WTC11 (cell line): ENCODE measurements at regions not wholly inside any gene's neighbourhood (a gene's known extent, or its start where the extent isn't known, plus 50 kb on each side); places are given as distances from the start of the nearest gene placed in this dataset.

Experiments
- ATAC-seq: fragments of 200-7000 bp; cut with Tn5 transposase; 2 replicates; pipeline ENCODE4 v1.10.0; 2021; ENCODE audit warnings: mild to moderate bottlenecking, moderate library complexity
- CTCF ChIA-PET: fragments of 300-600 bp; sonication (Branson Sonifier 250); formaldehyde crosslinking; loops from one replicate; lab custom pipeline; 2021; ENCODE audit warnings: antibody characterized with exemption; lab: Charles Lee
- POLR2A ChIA-PET: fragments of 350-600 bp; sonication (Branson Sonifier 250); formaldehyde crosslinking; loops from one replicate; lab custom pipeline; 2021; ENCODE audit warnings: antibody characterized with exemption; lab: Charles Lee
- DNase-seq: peaks from one replicate; pipeline ENCODE4 v3.0.0; 2021; ENCODE audit warnings: low spot score
- H3K27ac Mint-ChIP-seq: 2 replicates; pipeline ENCODE4 v1.8.0; 2021; ENCODE audit warnings: mixed read lengths
- H3K27me3 Mint-ChIP-seq: 2 replicates; pipeline ENCODE4 v1.8.0; 2021; ENCODE audit warnings: low read depth, mild to moderate bottlenecking, moderate library complexity, mixed read lengths
- H3K36me3 Mint-ChIP-seq: 2 replicates; pipeline ENCODE4 v1.8.0; 2021; ENCODE audit warnings: mixed read lengths
- H3K4me1 Mint-ChIP-seq: 2 replicates; pipeline ENCODE4 v1.8.0; 2022; ENCODE audit warnings: mixed read lengths
- H3K4me3 Mint-ChIP-seq: 2 replicates; pipeline ENCODE4 v1.8.0; 2021; ENCODE audit warnings: mild to moderate bottlenecking, moderate library complexity, mixed read lengths
- H3K9me3 Mint-ChIP-seq: 2 replicates; pipeline ENCODE4 v1.8.0; 2021; ENCODE audit warnings: mixed read lengths
- CREM ChIP-seq: sonication (generic); formaldehyde crosslinking; IDR thresholded peaks from 2 replicates; pipeline ENCODE4 v1.8.1; 2022; ENCODE audit warnings: mild to moderate bottlenecking, missing genetic modification reagents, moderate library complexity
- ETV6 ChIP-seq: sonication (generic); formaldehyde crosslinking; IDR thresholded peaks from 2 replicates; pipeline ENCODE4 v1.8.1; 2022; ENCODE audit warnings: mild to moderate bottlenecking, missing genetic modification reagents
- JUN ChIP-seq: sonication (generic); formaldehyde crosslinking; IDR thresholded peaks from 2 replicates; pipeline ENCODE4 v1.8.0; 2023; ENCODE audit warnings: mild to moderate bottlenecking, missing genetic modification reagents
- NR3C1 ChIP-seq: sonication (generic); formaldehyde crosslinking; conservative IDR thresholded peaks from 2 replicates; pipeline ENCODE4 v1.8.1; 2023; ENCODE audit warnings: low read depth, mild to moderate bottlenecking, missing genetic modification reagents
- SMAD3 ChIP-seq: sonication (generic); formaldehyde crosslinking; IDR thresholded peaks from 2 replicates; pipeline ENCODE4 v1.8.0; 2022; ENCODE audit warnings: missing genetic modification reagents, mild to moderate bottlenecking, borderline replicate concordance
- TEAD1 ChIP-seq: sonication (generic); formaldehyde crosslinking; IDR thresholded peaks from 2 replicates; pipeline ENCODE4 v1.8.0; 2022; ENCODE audit warnings: mild to moderate bottlenecking, missing genetic modification reagents
- TEAD4 ChIP-seq: sonication (generic); formaldehyde crosslinking; IDR thresholded peaks from 2 replicates; pipeline ENCODE4 v1.8.0; 2022; ENCODE audit warnings: mild to moderate bottlenecking, missing genetic modification reagents
- ZBTB21 ChIP-seq: sonication (generic); formaldehyde crosslinking; IDR thresholded peaks from 2 replicates; pipeline ENCODE4 v1.8.1; 2023; ENCODE audit warnings: mild to moderate bottlenecking, missing genetic modification reagents, borderline replicate concordance
- ZNF121 ChIP-seq: sonication (generic); formaldehyde crosslinking; IDR thresholded peaks from 2 replicates; pipeline ENCODE4 v1.8.0; 2023; ENCODE audit warnings: missing genetic modification reagents
- ZNF138 ChIP-seq: sonication (generic); formaldehyde crosslinking; conservative IDR thresholded peaks from 2 replicates; pipeline ENCODE4 v1.8.1; 2022; ENCODE audit warnings: mild to moderate bottlenecking, moderate library complexity, missing genetic modification reagents
- ZNF232 ChIP-seq: sonication (generic); formaldehyde crosslinking; IDR thresholded peaks from 2 replicates; pipeline ENCODE4 v1.8.0; 2022; ENCODE audit warnings: mild to moderate bottlenecking, missing genetic modification reagents
- ZNF423 ChIP-seq: fragments of 250-450 bp; sonication (Bioruptor Pico); IDR thresholded peaks from 2 replicates; pipeline ENCODE4 v2.1.2; 2022; ENCODE audit warnings: mild to moderate bottlenecking, moderate library complexity
- ZNF671 ChIP-seq: fragments of 250-450 bp; sonication (Bioruptor Pico); IDR thresholded peaks from 2 replicates; pipeline ENCODE4 v1.8.0; 2021; ENCODE audit warnings: mild to moderate bottlenecking
- TF ChIP-seq, protein P1 (sequence below): sonication (generic); formaldehyde crosslinking; conservative IDR thresholded peaks from 2 replicates; pipeline ENCODE4 v1.8.1; 2023; ENCODE audit warnings: mild to moderate bottlenecking, low read depth, missing genetic modification reagents, moderate library complexity
- TF ChIP-seq, protein P2 (sequence below): sonication (generic); formaldehyde crosslinking; IDR thresholded peaks from 2 replicates; pipeline ENCODE4 v1.8.0; 2022; ENCODE audit warnings: mild to moderate bottlenecking, missing genetic modification reagents
- TF ChIP-seq, protein P3 (sequence below): fragments of 250-450 bp; sonication (Bioruptor Pico); IDR thresholded peaks from 2 replicates; pipeline ENCODE4 v2.1.2; 2022; ENCODE audit warnings: mild to moderate bottlenecking, moderate library complexity
- TF ChIP-seq, protein P4 (sequence below): sonication (generic); formaldehyde crosslinking; IDR thresholded peaks from 2 replicates; pipeline ENCODE4 v1.8.0; 2023; ENCODE audit warnings: missing genetic modification reagents, mild to moderate bottlenecking, borderline replicate concordance
- TF ChIP-seq, protein P5 (sequence below): sonication (generic); formaldehyde crosslinking; IDR thresholded peaks from 2 replicates; pipeline ENCODE4 v1.8.1; 2022; ENCODE audit warnings: low read depth, missing genetic modification reagents, borderline replicate concordance

DNA sequence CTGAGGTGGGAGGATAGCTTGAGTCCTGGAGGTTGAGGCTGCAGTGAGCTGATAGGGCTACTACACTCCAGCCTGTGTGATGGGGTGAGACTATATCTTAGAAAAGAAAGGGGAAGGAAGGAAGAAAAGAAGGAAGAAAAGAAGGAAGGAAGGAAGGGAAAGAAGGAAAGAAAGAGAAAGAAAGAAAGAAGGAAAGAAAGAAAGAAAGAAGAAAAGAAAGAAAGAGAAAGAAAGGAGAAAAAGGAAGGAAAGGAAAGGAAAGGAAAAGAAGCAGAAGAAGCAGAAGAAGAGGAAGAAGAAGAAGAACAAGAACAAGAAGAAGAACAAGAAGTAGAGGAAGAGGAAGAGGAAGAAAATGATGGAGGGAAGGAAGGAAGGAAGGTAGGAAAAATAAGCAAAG lies 1130.2 kb upstream of the MAP3K7 start:
- TF ChIP-seq ETV6: no peak
- no peak for TF ChIP-seq SMAD3
- TF ChIP-seq TEAD1: no peak
- TF ChIP-seq ZNF671 (CRISPR knock-in tag): no peak
- TF ChIP-seq, protein P1, sequence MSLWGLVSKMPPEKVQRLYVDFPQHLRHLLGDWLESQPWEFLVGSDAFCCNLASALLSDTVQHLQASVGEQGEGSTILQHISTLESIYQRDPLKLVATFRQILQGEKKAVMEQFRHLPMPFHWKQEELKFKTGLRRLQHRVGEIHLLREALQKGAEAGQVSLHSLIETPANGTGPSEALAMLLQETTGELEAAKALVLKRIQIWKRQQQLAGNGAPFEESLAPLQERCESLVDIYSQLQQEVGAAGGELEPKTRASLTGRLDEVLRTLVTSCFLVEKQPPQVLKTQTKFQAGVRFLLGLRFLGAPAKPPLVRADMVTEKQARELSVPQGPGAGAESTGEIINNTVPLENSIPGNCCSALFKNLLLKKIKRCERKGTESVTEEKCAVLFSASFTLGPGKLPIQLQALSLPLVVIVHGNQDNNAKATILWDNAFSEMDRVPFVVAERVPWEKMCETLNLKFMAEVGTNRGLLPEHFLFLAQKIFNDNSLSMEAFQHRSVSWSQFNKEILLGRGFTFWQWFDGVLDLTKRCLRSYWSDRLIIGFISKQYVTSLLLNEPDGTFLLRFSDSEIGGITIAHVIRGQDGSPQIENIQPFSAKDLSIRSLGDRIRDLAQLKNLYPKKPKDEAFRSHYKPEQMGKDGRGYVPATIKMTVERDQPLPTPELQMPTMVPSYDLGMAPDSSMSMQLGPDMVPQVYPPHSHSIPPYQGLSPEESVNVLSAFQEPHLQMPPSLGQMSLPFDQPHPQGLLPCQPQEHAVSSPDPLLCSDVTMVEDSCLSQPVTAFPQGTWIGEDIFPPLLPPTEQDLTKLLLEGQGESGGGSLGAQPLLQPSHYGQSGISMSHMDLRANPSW (CRISPR knock-in tag): no peak
- TF ChIP-seq TEAD4 (CRISPR knock-in tag): no peak
- TF ChIP-seq CREM (CRISPR knock-in tag): no peak
- no peak for TF ChIP-seq ZBTB21 (CRISPR knock-in tag)
- TF ChIP-seq JUN: no peak
- TF ChIP-seq ZNF232 (CRISPR knock-in tag): no peak
- no peak for TF ChIP-seq NR3C1 (CRISPR knock-in tag)
- TF ChIP-seq, protein P2, sequence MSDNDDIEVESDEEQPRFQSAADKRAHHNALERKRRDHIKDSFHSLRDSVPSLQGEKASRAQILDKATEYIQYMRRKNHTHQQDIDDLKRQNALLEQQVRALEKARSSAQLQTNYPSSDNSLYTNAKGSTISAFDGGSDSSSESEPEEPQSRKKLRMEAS (CRISPR knock-in tag): no peak
- no peaks in the 10 kb centered on the region for H3K4me1 Mint-ChIP-seq
- H3K27me3 Mint-ChIP-seq: no peaks in the 10 kb centered on the region
- ATAC-seq: no peak
- H3K27ac Mint-ChIP-seq: no peak overlapping the region
- no peak overlapping the region for H3K4me3 Mint-ChIP-seq
- no peaks in the 10 kb centered on the region for H3K9me3 Mint-ChIP-seq
- ChIA-PET CTCF (no interaction called here), POLR2A (no interaction called here)
- H3K36me3 Mint-ChIP-seq: no peaks in the 10 kb centered on the region
- DNase-seq: no peak

DNA sequence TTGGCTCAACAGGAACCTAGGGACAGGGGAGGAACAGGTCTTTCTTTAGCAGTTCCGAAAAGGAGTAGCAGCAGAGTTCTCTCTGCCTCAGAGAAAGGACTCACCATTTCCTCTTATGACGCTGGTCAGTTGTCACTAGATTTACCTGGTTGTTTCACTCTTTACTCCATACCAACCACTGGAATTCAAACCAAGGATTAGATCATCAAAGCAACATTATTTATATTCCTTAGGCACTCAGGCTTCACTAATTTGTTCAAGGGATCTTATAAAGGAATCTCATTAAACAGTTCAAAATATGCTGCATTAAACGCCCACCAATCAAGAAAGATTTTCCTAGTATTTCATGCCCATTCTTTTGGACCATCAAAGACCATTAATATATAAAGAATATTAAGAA lies 1129.5 kb upstream of the MAP3K7 start:
- POLR2A ChIA-PET: no interaction called here
- no peaks in the 10 kb centered on the region for H3K27me3 Mint-ChIP-seq
- H3K4me1 Mint-ChIP-seq: no peaks in the 10 kb centered on the region
- DNase-seq: no peak
- H3K9me3 Mint-ChIP-seq: no peaks in the 10 kb centered on the region
- no peaks in the 10 kb centered on the region for H3K36me3 Mint-ChIP-seq
- CTCF ChIA-PET: no interaction called here
- TF ChIP-seq ZNF138 (CRISPR knock-in tag) (no peak), SMAD3 (no peak), ZNF121 (CRISPR knock-in tag) (no peak), ZNF671 (CRISPR knock-in tag) (no peak), ZNF423 (CRISPR knock-in tag) (no peak), NR3C1 (CRISPR knock-in tag) (no peak)
- TF ChIP-seq, protein P1 (CRISPR knock-in tag): no peak
- TF ChIP-seq, protein P3, sequence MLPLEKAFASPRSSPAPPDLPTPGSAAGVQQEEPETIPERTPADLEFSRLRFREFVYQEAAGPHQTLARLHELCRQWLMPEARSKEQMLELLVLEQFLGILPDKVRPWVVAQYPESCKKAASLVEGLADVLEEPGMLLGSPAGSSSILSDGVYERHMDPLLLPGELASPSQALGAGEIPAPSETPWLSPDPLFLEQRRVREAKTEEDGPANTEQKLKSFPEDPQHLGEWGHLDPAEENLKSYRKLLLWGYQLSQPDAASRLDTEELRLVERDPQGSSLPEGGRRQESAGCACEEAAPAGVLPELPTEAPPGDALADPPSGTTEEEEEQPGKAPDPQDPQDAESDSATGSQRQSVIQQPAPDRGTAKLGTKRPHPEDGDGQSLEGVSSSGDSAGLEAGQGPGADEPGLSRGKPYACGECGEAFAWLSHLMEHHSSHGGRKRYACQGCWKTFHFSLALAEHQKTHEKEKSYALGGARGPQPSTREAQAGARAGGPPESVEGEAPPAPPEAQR: no peak
- TF ChIP-seq, protein P4, sequence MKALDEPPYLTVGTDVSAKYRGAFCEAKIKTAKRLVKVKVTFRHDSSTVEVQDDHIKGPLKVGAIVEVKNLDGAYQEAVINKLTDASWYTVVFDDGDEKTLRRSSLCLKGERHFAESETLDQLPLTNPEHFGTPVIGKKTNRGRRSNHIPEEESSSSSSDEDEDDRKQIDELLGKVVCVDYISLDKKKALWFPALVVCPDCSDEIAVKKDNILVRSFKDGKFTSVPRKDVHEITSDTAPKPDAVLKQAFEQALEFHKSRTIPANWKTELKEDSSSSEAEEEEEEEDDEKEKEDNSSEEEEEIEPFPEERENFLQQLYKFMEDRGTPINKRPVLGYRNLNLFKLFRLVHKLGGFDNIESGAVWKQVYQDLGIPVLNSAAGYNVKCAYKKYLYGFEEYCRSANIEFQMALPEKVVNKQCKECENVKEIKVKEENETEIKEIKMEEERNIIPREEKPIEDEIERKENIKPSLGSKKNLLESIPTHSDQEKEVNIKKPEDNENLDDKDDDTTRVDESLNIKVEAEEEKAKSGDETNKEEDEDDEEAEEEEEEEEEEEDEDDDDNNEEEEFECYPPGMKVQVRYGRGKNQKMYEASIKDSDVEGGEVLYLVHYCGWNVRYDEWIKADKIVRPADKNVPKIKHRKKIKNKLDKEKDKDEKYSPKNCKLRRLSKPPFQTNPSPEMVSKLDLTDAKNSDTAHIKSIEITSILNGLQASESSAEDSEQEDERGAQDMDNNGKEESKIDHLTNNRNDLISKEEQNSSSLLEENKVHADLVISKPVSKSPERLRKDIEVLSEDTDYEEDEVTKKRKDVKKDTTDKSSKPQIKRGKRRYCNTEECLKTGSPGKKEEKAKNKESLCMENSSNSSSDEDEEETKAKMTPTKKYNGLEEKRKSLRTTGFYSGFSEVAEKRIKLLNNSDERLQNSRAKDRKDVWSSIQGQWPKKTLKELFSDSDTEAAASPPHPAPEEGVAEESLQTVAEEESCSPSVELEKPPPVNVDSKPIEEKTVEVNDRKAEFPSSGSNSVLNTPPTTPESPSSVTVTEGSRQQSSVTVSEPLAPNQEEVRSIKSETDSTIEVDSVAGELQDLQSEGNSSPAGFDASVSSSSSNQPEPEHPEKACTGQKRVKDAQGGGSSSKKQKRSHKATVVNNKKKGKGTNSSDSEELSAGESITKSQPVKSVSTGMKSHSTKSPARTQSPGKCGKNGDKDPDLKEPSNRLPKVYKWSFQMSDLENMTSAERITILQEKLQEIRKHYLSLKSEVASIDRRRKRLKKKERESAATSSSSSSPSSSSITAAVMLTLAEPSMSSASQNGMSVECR (CRISPR knock-in tag): no peak
- TF ChIP-seq, protein P5, sequence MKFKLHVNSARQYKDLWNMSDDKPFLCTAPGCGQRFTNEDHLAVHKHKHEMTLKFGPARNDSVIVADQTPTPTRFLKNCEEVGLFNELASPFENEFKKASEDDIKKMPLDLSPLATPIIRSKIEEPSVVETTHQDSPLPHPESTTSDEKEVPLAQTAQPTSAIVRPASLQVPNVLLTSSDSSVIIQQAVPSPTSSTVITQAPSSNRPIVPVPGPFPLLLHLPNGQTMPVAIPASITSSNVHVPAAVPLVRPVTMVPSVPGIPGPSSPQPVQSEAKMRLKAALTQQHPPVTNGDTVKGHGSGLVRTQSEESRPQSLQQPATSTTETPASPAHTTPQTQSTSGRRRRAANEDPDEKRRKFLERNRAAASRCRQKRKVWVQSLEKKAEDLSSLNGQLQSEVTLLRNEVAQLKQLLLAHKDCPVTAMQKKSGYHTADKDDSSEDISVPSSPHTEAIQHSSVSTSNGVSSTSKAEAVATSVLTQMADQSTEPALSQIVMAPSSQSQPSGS (CRISPR knock-in tag): no peak
- H3K4me3 Mint-ChIP-seq: no peak overlapping the region
- no peak overlapping the region for H3K27ac Mint-ChIP-seq
- no peak for ATAC-seq
